ENCODE measurements at regions not wholly inside any gene's neighbourhood (a gene's known extent, or its start where the extent isn't known, plus 50 kb on each side); places are given as distances from the start of the nearest gene placed in this dataset.

- Histone ChIP-seq H3K4me2 (ENCODE audit: insufficient read depth, low read length) (no peak overlapping the region), H3K4me3 (replicated peaks in 1 of 3; ENCODE audit: insufficient read depth in 1 of 3, low read depth in 1 of 3, low read length in 3 of 3) (no peak overlapping the region), H4K20me1 (replicated peaks; ENCODE audit: control insufficient read depth, extremely low read depth, insufficient read depth, low read length) (no peaks in the 10 kb centered on the region), H3K9me1 (replicated peaks; ENCODE audit: control insufficient read depth, extremely low read depth, insufficient read depth, low read length) (no peaks in the 10 kb centered on the region), H3K27me3 (ENCODE audit: control insufficient read depth in 2 of 2, insufficient read depth in 2 of 2, low read length in 2 of 2) (no peaks in the 10 kb centered on the region), H3K9me3 (replicated peaks; ENCODE audit: control insufficient read depth, insufficient read depth, low read length) (no peaks in the 10 kb centered on the region), H3K9ac (replicated peaks; ENCODE audit: extremely low read depth, insufficient read depth, low read length) (no peak overlapping the region), H3K79me2 (ENCODE audit: control insufficient read depth, insufficient read depth, low read length) (no peaks in the 10 kb centered on the region), H2AFZ (ENCODE audit: low read depth, low read length) (no peak overlapping the region), H3K27ac (ENCODE audit: insufficient read depth, low read depth, low read length) (no peak overlapping the region), H3K4me1 (ENCODE audit: control insufficient read depth, extremely low read depth, insufficient read depth, low read length) (no peaks in the 10 kb centered on the region), H3K36me3 (ENCODE audit: control insufficient read depth in 2 of 2, extremely low read depth in 1 of 2, insufficient read depth in 2 of 2, low read length in 2 of 2) (no peaks in the 10 kb centered on the region)
- no peak for TF ChIP-seq JUN (IDR thresholded peaks at IDR 0.05; ENCODE audit: borderline replicate concordance, insufficient read depth, insufficient read length, low read depth)
- intact Hi-C loops (cut with micrococcal nuclease) (no loop called here), dilution Hi-C loops (cut with MboI; ENCODE audit: extremely low pct_ligation_motif_present, low sequenced_read_pairs) (no loop called here)
- CTCF ChIA-PET = no interaction called here
- BruUV-seq (replicated peaks) = no TSS peak
- FAIRE-seq (no peak), DNase-seq (ENCODE audit: low read depth, low spot score) (no peak)
- POLR2A ChIA-PET = no interaction called here
Measured at GRCh38 chr18:3391704-3392466, 58.1 kb upstream of the TGIF1 start.

DNA sequence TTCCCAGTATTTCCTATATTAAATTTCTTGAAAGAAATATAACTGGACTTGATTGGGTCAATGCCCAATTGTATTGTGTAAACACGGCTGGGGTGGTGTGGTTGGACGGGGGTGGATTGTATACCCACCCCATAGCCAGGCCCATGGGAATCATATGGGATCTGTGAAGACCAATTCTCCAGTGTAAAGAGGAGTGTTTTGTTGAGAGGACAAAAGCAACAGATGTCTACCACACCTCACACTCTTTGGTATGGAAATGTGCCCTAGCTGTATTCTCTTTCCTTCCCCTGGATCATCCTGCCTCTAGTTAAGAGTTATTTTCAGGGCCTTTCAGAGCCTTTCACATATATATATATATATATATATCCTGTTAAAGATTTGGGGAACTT is 57.5 kb upstream of the TGIF1 start:
- no peak overlapping the region for H3K27ac ChIP-seq (ENCODE audit: insufficient read depth, low read depth, low read length)
- H2AFZ ChIP-seq (ENCODE audit: low read depth, low read length) = no peak overlapping the region
- H3K27me3 ChIP-seq (ENCODE audit: control insufficient read depth in 2 of 2, insufficient read depth in 2 of 2, low read length in 2 of 2) = peaks cover 0 to 2% of the 10 kb centered on the region in 2 experiments
- DNase-seq (ENCODE audit: low read depth, low spot score) (no peak), FAIRE-seq (no peak)
- no TSS peak for BruUV-seq (replicated peaks)
- no peaks in the 10 kb centered on the region for H4K20me1 ChIP-seq (replicated peaks; ENCODE audit: control insufficient read depth, extremely low read depth, insufficient read depth, low read length)
- no peaks in the 10 kb centered on the region for H3K79me2 ChIP-seq (ENCODE audit: control insufficient read depth, insufficient read depth, low read length)
- H3K4me3 ChIP-seq (replicated peaks in 1 of 3; ENCODE audit: insufficient read depth in 1 of 3, low read depth in 1 of 3, low read length in 3 of 3) = no peak overlapping the region
- H3K4me1 ChIP-seq (ENCODE audit: control insufficient read depth, extremely low read depth, insufficient read depth, low read length) = no peaks in the 10 kb centered on the region
- CTCF ChIA-PET = no interaction called here
- no peak overlapping the region for H3K9ac ChIP-seq (replicated peaks; ENCODE audit: extremely low read depth, insufficient read depth, low read length)
- H3K9me3 ChIP-seq (replicated peaks; ENCODE audit: control insufficient read depth, insufficient read depth, low read length) = no peaks in the 10 kb centered on the region
- H3K36me3 ChIP-seq (ENCODE audit: control insufficient read depth in 2 of 2, extremely low read depth in 1 of 2, insufficient read depth in 2 of 2, low read length in 2 of 2) = no peaks in the 10 kb centered on the region
- intact Hi-C loops (cut with micrococcal nuclease) (no loop called here), dilution Hi-C loops (cut with MboI; ENCODE audit: extremely low pct_ligation_motif_present, low sequenced_read_pairs) (no loop called here)
- TF ChIP-seq, protein P1, sequence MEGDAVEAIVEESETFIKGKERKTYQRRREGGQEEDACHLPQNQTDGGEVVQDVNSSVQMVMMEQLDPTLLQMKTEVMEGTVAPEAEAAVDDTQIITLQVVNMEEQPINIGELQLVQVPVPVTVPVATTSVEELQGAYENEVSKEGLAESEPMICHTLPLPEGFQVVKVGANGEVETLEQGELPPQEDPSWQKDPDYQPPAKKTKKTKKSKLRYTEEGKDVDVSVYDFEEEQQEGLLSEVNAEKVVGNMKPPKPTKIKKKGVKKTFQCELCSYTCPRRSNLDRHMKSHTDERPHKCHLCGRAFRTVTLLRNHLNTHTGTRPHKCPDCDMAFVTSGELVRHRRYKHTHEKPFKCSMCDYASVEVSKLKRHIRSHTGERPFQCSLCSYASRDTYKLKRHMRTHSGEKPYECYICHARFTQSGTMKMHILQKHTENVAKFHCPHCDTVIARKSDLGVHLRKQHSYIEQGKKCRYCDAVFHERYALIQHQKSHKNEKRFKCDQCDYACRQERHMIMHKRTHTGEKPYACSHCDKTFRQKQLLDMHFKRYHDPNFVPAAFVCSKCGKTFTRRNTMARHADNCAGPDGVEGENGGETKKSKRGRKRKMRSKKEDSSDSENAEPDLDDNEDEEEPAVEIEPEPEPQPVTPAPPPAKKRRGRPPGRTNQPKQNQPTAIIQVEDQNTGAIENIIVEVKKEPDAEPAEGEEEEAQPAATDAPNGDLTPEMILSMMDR (IDR thresholded peaks at IDR 0.05; ENCODE audit: extremely low read depth in 1 of 2, insufficient read depth in 1 of 2, low read depth in 1 of 2, low read length in 2 of 2) = no peak
- TF ChIP-seq EZH2 (IDR thresholded peaks at IDR 0.05; ENCODE audit: borderline replicate concordance, low read depth, low read length, severe bottlenecking) (no peak), POLR2AphosphoS5 (IDR thresholded peaks at IDR 0.05; ENCODE audit: insufficient read depth, low read depth, low read length) (no peak), MYC (IDR thresholded peaks at IDR 0.05; ENCODE audit: low read depth, low read length) (no peak), MAX (IDR thresholded peaks at IDR 0.05; ENCODE audit: insufficient read depth, insufficient read length) (no peak), POLR2A (IDR thresholded peaks at IDR 0.05; ENCODE audit: low read depth, low read length) (no peak), GATA2 (IDR thresholded peaks at IDR 0.05; ENCODE audit: insufficient read depth, insufficient read length, low read depth, low read length) (no peak)
- H3K9me1 ChIP-seq (replicated peaks; ENCODE audit: control insufficient read depth, extremely low read depth, insufficient read depth, low read length) = no peaks in the 10 kb centered on the region
- POLR2A ChIA-PET = no interaction called here
- no peak overlapping the region for H3K4me2 ChIP-seq (ENCODE audit: insufficient read depth, low read length)
